Activated CD4-positive, alpha-beta T cell treated with anti-CD3 and anti-CD28 coated beads, Interleukin-2, amount 10 ng/mL, durations not matched to agents 24 days and 14 days (primary cell): ENCODE measurements at regions not wholly inside any gene's neighbourhood (a gene's known extent, or its start where the extent isn't known, plus 50 kb on each side); places are given as distances from the start of the nearest gene placed in this dataset.

Experiments
- DNase-seq: peaks from one replicate; pipeline ENCODE4 v3.0.0; 2022
- H3K27ac Mint-ChIP-seq: one replicate; pipeline ENCODE4 v1.8.0; 2022; ENCODE audit warnings: mild to moderate bottlenecking, mixed read lengths
- H3K27me3 Mint-ChIP-seq: one replicate; pipeline ENCODE4 v1.8.0; 2022; ENCODE audit warnings: mixed read lengths
- H3K36me3 Mint-ChIP-seq: one replicate; pipeline ENCODE4 v1.8.0; 2022; ENCODE audit warnings: low read depth, mild to moderate bottlenecking, mixed read lengths
- H3K4me1 Mint-ChIP-seq: one replicate; pipeline ENCODE4 v1.8.0; 2021; ENCODE audit warnings: mixed read lengths
- H3K4me3 Mint-ChIP-seq: one replicate; pipeline ENCODE4 v1.8.0; 2022; ENCODE audit warnings: mild to moderate bottlenecking, moderate library complexity, mixed read lengths
- H3K9me3 Mint-ChIP-seq: one replicate; pipeline ENCODE4 v1.8.0; 2021; ENCODE audit warnings: mixed read lengths
- intact Hi-C: fragments of 100-400 bp; cut with micrococcal nuclease; formaldehyde crosslinking; loops from one replicate; pipeline ENCODE4 v1.15.1; 2023

GRCh38 chr12:24206621-24207020 is 257.2 kb upstream of the SOX5 start:
- intact Hi-C loops, result no loop called here
- Mint-ChIP-seq H3K36me3 (no peaks in the 10 kb centered on the region), H3K4me3 (no peak overlapping the region), H3K27ac (no peak overlapping the region), H3K4me1 (no peaks in the 10 kb centered on the region), H3K27me3 (no peaks in the 10 kb centered on the region), H3K9me3 (no peaks in the 10 kb centered on the region)
- no peak for DNase-seq

- H3K9me3 Mint-ChIP-seq, result no peaks in the 10 kb centered on the region
- no peak overlapping the region for H3K27ac Mint-ChIP-seq
- H3K4me1 Mint-ChIP-seq, result no peaks in the 10 kb centered on the region
- H3K4me3 Mint-ChIP-seq, result no peak overlapping the region
- no peaks in the 10 kb centered on the region for H3K27me3 Mint-ChIP-seq
- no peaks in the 10 kb centered on the region for H3K36me3 Mint-ChIP-seq
- DNase-seq, result no peak
- intact Hi-C loops, result no loop called here
Observed at GRCh38 chr12:24201258-24201970, 251.9 kb upstream of the SOX5 start.

- no peak for DNase-seq
- no peak overlapping the region for H3K27ac Mint-ChIP-seq
- no peaks in the 10 kb centered on the region for H3K36me3 Mint-ChIP-seq
- no peaks in the 10 kb centered on the region for H3K9me3 Mint-ChIP-seq
- no peaks in the 10 kb centered on the region for H3K4me1 Mint-ChIP-seq
- no peaks in the 10 kb centered on the region for H3K27me3 Mint-ChIP-seq
- intact Hi-C loops, result no loop called here
- no peak overlapping the region for H3K4me3 Mint-ChIP-seq
Observed at GRCh38 chr12:24200010-24200409, 250.5 kb upstream of the SOX5 start.

- H3K27me3 Mint-ChIP-seq, result no peaks in the 10 kb centered on the region
- intact Hi-C loops, result no loop called here
- no peaks in the 10 kb centered on the region for H3K4me1 Mint-ChIP-seq
- H3K27ac Mint-ChIP-seq, result no peak overlapping the region
- no peaks in the 10 kb centered on the region for H3K36me3 Mint-ChIP-seq
- H3K4me3 Mint-ChIP-seq, result no peak overlapping the region
- H3K9me3 Mint-ChIP-seq, result no peaks in the 10 kb centered on the region
- DNase-seq, result no peak
Observed at GRCh38 chr12:24198936-24199671, 249.6 kb upstream of the SOX5 start.

GRCh38 chr12:24198070-24198469 is 248.6 kb upstream of the SOX5 start:
- no peaks in the 10 kb centered on the region for H3K4me1 Mint-ChIP-seq
- intact Hi-C loops, result no loop called here
- H3K36me3 Mint-ChIP-seq, result no peaks in the 10 kb centered on the region
- no peak overlapping the region for H3K27ac Mint-ChIP-seq
- H3K9me3 Mint-ChIP-seq, result no peaks in the 10 kb centered on the region
- H3K4me3 Mint-ChIP-seq, result no peak overlapping the region
- DNase-seq, result no peak
- H3K27me3 Mint-ChIP-seq, result no peaks in the 10 kb centered on the region

- Mint-ChIP-seq H3K4me3 (no peak overlapping the region), H3K4me1 (no peaks in the 10 kb centered on the region), H3K9me3 (no peaks in the 10 kb centered on the region), H3K27me3 (no peaks in the 10 kb centered on the region), H3K36me3 (no peaks in the 10 kb centered on the region), H3K27ac (no peak overlapping the region)
- no peak for DNase-seq
- intact Hi-C loops, result no loop called here
Observed at GRCh38 chr12:24197532-24197931, 248.1 kb upstream of the SOX5 start.

GRCh38 chr12:24195063-24195462 is 245.6 kb upstream of the SOX5 start:
- intact Hi-C loops, result no loop called here
- DNase-seq, result no peak
- no peaks in the 10 kb centered on the region for H3K27me3 Mint-ChIP-seq
- no peak overlapping the region for H3K27ac Mint-ChIP-seq
- no peak overlapping the region for H3K4me3 Mint-ChIP-seq
- H3K9me3 Mint-ChIP-seq, result no peaks in the 10 kb centered on the region
- H3K36me3 Mint-ChIP-seq, result no peaks in the 10 kb centered on the region
- no peaks in the 10 kb centered on the region for H3K4me1 Mint-ChIP-seq

- no peaks in the 10 kb centered on the region for H3K9me3 Mint-ChIP-seq
- no peaks in the 10 kb centered on the region for H3K27me3 Mint-ChIP-seq
- H3K36me3 Mint-ChIP-seq, result no peaks in the 10 kb centered on the region
- no peak for DNase-seq
- no peaks in the 10 kb centered on the region for H3K4me1 Mint-ChIP-seq
- no peak overlapping the region for H3K4me3 Mint-ChIP-seq
- intact Hi-C loops, result no loop called here
- H3K27ac Mint-ChIP-seq, result no peak overlapping the region
Observed at GRCh38 chr12:24191117-24191516, 241.6 kb upstream of the SOX5 start.

GRCh38 chr12:24185782-24186181 is 236.3 kb upstream of the SOX5 start:
- intact Hi-C loops, result no loop called here
- no peaks in the 10 kb centered on the region for H3K9me3 Mint-ChIP-seq
- H3K27me3 Mint-ChIP-seq, result no peaks in the 10 kb centered on the region
- no peaks in the 10 kb centered on the region for H3K4me1 Mint-ChIP-seq
- no peak overlapping the region for H3K4me3 Mint-ChIP-seq
- H3K27ac Mint-ChIP-seq, result no peak overlapping the region
- no peak for DNase-seq
- H3K36me3 Mint-ChIP-seq, result no peaks in the 10 kb centered on the region

GRCh38 chr12:24177889-24178288 is 228.4 kb upstream of the SOX5 start:
- DNase-seq, result no peak
- intact Hi-C loops, result no loop called here
- H3K9me3 Mint-ChIP-seq, result no peaks in the 10 kb centered on the region
- no peak overlapping the region for H3K4me3 Mint-ChIP-seq
- no peak overlapping the region for H3K27ac Mint-ChIP-seq
- no peaks in the 10 kb centered on the region for H3K27me3 Mint-ChIP-seq
- H3K4me1 Mint-ChIP-seq, result no peaks in the 10 kb centered on the region
- no peaks in the 10 kb centered on the region for H3K36me3 Mint-ChIP-seq

GRCh38 chr12:24175929-24176328 is 226.5 kb upstream of the SOX5 start:
- Mint-ChIP-seq H3K36me3 (no peaks in the 10 kb centered on the region), H3K9me3 (no peaks in the 10 kb centered on the region), H3K27ac (no peak overlapping the region), H3K4me1 (peaks cover 2% of the 10 kb centered on the region), H3K27me3 (no peaks in the 10 kb centered on the region), H3K4me3 (no peak overlapping the region)
- DNase-seq, result no peak
- intact Hi-C loops, result no loop called here

GRCh38 chr12:24175284-24175683 is 225.8 kb upstream of the SOX5 start:
- Mint-ChIP-seq H3K4me3 (no peak overlapping the region), H3K27me3 (no peaks in the 10 kb centered on the region), H3K9me3 (no peaks in the 10 kb centered on the region), H3K36me3 (no peaks in the 10 kb centered on the region), H3K27ac (no peak overlapping the region), H3K4me1 (peaks cover 2% of the 10 kb centered on the region)
- no peak for DNase-seq
- intact Hi-C loops, result no loop called here

GRCh38 chr12:24173067-24173466 is 223.6 kb upstream of the SOX5 start:
- H3K9me3 Mint-ChIP-seq, result no peaks in the 10 kb centered on the region
- no peak overlapping the region for H3K4me3 Mint-ChIP-seq
- H3K27me3 Mint-ChIP-seq, result no peaks in the 10 kb centered on the region
- H3K27ac Mint-ChIP-seq, result no peak overlapping the region
- H3K36me3 Mint-ChIP-seq, result no peaks in the 10 kb centered on the region
- no peak for DNase-seq
- peaks cover 2% of the 10 kb centered on the region for H3K4me1 Mint-ChIP-seq
- intact Hi-C loops, result no loop called here

GRCh38 chr12:24172773-24173066 is 223.2 kb upstream of the SOX5 start:
- no peak overlapping the region for H3K4me3 Mint-ChIP-seq
- H3K27ac Mint-ChIP-seq, result no peak overlapping the region
- H3K9me3 Mint-ChIP-seq, result no peaks in the 10 kb centered on the region
- H3K27me3 Mint-ChIP-seq, result no peaks in the 10 kb centered on the region
- no peaks in the 10 kb centered on the region for H3K36me3 Mint-ChIP-seq
- peaks cover 2% of the 10 kb centered on the region for H3K4me1 Mint-ChIP-seq
- DNase-seq, result no peak
- intact Hi-C loops, result no loop called here
